Stimulated activated CD4-positive, alpha-beta T cell treated with anti-CD3 and anti-CD28 coated beads, Interleukin-1b, Interleukin-23, amount 100 ng/mL, for 48 hours (primary cell): ENCODE measurements at regions not wholly inside any gene's neighbourhood (a gene's known extent, or its start where the extent isn't known, plus 50 kb on each side); places are given as distances from the start of the nearest gene placed in this dataset.
"Not testable (repeated sequence)": the region's sequence is repeated elsewhere in the genome, so short reads cannot be mapped to it uniquely, and the experiment has no call there.

ENCODE experiments used
- DNase-seq: peaks from one replicate; pipeline ENCODE4 v3.0.0-alpha.2; 2020

DNA sequence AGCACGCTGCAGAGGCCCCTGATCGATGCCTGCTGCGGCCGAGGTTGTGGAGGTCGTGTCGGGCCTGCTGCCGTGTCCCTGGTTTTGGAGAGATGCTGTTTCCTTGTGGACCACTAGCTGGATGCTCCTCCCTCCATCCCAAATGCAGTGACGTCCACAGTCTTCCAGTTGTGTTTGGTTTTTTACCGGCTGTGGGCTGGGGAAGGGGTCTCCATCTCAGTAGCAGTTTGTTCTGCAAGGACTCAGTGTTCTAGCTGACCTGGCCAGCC lies 143.0 kb upstream of the SHH start:
- no peak for DNase-seq

DNA sequence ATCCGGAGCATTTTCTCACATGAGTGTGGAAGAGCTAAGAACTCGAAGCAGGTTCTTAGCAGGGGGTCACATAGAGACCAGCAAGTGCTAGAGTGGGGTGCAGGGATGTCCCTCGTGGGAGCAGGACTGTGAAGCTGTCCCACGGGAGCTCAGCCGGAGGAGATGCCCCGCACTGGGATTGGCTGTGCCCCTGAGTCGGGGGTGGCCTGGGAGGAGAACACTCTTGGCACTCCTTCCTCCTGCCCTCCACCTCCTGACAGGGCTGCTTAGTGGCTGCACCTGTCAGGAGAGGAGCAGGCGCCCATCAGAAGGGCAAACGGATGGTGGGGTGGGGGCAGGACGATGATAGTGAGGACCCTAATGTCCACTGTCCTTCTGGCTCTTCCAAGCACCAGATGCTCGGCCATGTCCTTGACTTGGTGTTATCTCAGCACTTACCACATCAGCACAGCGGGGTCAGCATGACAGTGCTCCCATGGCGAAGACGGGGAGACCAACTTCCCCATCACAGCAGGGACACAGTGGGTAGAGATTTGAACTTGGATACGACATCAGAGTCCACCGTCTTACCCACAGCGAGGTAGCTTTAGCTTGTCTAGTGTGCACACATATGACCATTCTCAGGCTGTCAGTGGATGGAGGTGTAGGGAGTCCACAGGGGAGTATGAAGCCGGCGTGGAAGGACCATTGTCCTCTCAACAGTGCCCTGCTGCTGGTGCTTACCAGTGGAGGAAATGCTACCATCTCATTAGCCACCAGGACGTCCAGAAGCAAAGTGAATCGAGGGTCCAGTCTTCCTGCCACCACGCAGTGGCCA lies 142.5 kb upstream of the SHH start:
- no peak for DNase-seq

- DNase-seq: no peak
These were observed 141.7 kb upstream of the SHH start for GRCh38 chr7:155953781-155954549.

- no peak for DNase-seq
These were observed 141.2 kb upstream of the SHH start for GRCh38 chr7:155953501-155953778.

DNA sequence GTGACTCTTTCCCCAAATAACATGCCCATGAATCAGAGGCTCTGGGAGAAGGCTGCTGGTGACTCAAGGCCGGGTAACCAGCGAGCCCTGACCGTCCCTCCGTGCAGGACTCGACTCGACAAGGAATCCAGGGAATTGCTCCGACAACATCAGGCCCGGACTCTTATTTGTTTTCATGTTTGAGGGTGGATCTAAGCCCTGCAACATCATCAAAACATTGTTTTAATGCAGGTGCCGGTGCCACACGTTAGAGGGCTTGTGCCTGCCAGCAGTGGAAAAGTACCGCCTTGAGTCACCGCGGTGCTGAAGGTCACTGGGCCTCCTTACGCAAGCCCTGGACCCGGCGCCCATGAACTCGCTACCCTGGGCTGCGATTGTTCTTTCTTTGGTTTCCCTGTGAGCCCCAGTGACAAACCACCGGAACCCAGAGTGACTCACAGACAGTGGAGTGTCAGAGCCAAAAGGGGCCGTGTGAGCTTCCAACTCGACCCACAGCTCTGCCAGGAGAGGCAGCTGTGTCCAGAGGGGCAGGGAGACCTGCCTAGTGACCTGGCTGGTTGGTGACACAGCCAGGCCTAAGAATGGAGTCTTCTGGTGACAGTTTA lies 139.4 kb upstream of the SHH start:
- DNase-seq: no peak

DNA sequence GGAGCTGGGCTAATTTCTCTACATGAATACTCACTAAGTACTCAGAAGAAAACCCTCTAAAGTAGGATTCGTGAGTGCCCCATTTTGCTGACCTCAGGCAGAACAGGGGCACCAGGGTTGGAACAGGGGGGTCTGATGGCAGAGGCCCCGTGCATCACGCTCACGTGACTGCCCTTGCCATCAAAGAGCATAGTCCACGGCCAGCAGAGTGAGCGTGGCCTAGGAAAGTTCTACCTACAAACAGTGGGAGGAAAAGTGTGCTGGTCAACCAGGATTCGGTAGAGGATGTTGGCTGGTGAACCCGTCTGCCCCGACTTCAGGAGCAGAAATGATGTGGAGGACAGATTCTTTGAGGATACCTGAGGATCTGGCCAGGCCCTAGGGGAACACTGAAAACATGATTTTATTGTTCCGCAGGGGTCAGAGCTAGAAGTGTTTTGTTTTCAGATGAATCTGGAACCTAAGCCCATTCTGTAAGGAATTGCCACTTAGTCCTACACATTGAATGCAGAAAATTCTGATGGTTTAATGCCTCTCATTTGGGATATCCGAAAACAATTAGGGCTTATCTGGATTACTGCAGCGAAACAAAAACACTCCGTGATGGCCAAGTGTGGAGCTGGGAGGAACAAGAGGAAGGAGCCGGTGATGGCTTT lies 138.8 kb upstream of the SHH start:
- DNase-seq: no peak

DNA sequence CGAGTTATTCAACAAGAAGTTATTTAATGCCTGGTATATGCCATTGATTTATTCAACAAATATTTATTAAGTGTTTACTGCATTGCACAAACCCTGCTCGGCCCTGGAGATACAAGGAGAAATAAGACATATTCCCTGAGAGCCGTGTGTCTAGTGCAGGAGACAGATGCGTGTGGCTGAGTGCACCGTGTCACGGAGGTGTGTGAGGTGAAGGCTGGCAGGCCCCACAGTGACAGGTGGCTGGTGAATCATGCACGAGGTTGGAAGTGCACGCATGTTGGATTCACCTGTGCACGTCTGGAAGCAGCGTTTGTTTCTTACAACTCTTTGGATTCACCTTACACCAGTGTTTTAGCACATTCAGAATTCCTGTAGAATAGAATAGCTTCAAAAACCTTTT lies 136.6 kb upstream of the SHH start:
- DNase-seq: no peak

- DNase-seq: no peak
These were observed 136.2 kb upstream of the SHH start for GRCh38 chr7:155948423-155948822.

GRCh38 chr7:155947051-155947450 lies 134.8 kb upstream of the SHH start:
- no peak for DNase-seq

- DNase-seq: no peak
These were observed 133.5 kb upstream of the SHH start for GRCh38 chr7:155945670-155946325.

- no peak for DNase-seq
These were observed 132.6 kb upstream of the SHH start for GRCh38 chr7:155944901-155945300.

- DNase-seq: no peak
These were observed 131.1 kb upstream of the SHH start for GRCh38 chr7:155943251-155943899.

DNA sequence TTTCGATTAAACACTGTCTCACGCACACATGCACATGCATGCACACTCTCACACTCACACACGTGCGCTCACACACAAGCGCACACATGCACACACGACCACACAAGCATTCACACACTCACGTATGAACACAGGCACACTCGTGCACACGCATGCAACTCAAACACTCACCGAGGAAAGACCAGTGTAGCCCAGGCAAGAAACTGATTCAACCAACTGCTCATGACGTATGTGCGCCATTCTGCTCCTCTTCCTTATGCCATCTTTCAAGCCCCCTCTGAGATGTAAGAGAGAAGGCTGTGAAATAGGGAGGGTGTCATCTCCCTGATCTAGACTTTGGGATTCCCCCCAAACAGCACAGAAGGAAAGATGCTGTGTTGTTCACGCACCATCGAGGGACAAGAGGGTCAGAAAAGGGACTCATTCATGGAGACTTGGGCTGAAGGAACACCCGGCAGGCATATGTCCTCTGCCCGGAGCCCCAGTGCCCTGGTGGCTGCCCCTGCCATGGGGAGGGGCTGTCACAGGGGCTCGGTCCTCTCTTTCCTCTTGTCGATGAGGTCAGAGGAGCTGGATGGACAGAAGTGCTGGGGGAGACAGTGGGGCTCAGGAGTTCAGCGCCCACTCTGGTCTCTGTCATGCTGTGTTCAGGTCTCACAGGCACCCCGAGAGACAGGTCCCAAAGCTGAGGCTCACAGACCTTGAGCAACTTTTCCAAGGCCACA lies 130.1 kb upstream of the SHH start:
- no peak for DNase-seq

- no peak for DNase-seq
These were observed 129.4 kb upstream of the SHH start for GRCh38 chr7:155941688-155942087.

- no peak for DNase-seq
These were observed 127.1 kb upstream of the SHH start for GRCh38 chr7:155939350-155939749.

- no peak for DNase-seq
These were observed 125.9 kb upstream of the SHH start for GRCh38 chr7:155938129-155938528.

GRCh38 chr7:155935726-155936125 lies 123.5 kb upstream of the SHH start:
- no peak for DNase-seq

DNA sequence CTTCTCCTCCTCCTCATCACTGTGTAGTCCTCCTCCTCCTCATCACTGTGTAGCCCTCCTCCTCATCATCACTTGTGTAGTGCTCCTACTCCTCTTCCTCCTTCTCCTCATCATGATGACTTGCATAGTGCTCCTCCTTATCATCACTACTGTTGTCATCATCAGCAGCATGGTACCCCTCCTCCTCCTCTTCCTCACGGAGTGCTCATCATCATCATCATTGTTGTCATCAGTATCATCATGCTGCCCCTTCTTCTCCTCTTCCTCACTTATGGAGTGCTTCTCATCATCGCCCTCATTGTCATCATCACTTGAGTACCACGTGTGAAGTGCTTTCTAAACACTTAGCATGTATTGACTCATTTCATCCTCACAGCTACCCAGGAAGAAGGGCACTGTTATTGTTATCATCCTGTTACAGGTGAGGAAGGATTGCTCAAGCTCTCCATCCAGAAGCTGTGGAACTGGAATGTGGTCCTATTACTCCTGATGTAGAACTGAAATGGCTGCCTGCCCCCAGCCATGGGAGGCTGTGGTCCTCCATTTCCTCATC lies 122.8 kb upstream of the SHH start:
- DNase-seq: no peak

DNA sequence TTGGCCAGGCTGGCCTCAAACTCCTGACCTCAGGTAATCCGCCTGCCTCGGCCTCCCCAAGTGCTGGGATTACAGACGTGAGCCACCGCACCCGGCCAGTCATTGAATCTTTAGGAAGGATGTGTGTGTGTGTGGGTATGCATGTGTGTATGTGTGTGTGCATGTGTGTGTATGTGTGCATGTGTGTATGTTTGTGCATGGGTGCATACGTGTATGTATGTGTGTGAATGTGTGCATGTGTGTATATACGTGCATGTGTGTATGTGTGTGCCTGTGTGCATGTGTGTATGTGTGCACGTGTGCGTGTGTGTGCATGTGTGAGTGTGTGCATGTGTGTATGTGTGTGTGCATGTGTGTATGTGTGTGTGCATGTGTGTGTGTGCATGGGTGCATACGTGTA lies 120.1 kb upstream of the SHH start:
- DNase-seq: not testable (repeated sequence)

DNA sequence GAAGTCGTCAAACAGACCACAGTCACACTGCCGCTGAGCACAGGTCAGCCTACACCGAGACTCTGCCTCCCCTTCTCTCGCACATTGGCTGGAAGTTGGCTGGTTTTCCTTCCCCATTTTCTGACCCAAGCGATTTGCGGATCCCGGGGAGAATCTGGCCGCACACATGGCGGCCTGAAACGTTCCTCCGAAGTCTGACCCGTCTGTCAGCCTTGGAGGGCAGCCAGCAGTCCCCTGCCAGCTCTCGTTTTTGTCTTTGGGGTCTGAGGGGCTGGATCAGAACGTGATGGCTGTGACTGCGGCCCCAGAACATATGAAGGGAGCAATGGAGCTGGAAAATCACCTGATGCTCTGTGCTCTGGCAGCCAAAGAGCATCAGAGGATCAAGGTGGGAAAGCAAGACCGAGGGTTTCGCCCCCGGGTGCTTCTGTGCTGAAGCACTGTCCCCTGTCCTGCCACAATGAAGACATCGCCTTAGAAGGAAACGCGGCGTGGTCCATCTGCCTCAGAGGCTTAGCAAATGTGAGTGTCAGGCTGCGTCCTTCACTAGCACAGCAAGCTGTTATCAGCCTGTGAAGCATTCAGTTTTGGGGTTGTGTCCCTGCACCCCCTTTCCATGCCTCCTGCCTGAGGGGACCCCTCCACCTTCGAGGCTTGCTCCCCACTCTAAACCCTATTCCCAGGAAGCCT lies 119.3 kb upstream of the SHH start:
- DNase-seq: no peak

- DNase-seq: no peak
These were observed 118.3 kb upstream of the SHH start for GRCh38 chr7:155930527-155930926.
